Right lobe of liver (tissue), 4 donors: ENCODE measurements at regions not wholly inside any gene's neighbourhood (a gene's known extent, or its start where the extent isn't known, plus 50 kb on each side); places are given as distances from the start of the nearest gene placed in this dataset.

ENCODE experiments used
- POLR2A ChIP-seq: fragments of 450-650 bp; IDR thresholded peaks from one replicate; pipeline ENCODE4 v1.6.1; 2017; ENCODE audit warnings: antibody characterized with exemption, mild to moderate bottlenecking
- TF ChIP-seq, protein P1 (sequence below), 4 donors: fragments of 200-600 bp in 3 of 4; fragments of 450-650 bp in 1 of 4; IDR thresholded peaks; one replicate each; pipeline versions ENCODE4 v1.5.1 to v1.8.0; 2016 to 2022; ENCODE audit warnings: antibody characterized with exemption in 4 of 4, mild to moderate bottlenecking in 2 of 4
- donor health status: DM: no; HTN: no; CAD: no.
- donor health status: DM: no; HTN: no; CAD: no.
- donor health status: DM: no; HTN: yes; CAD: no.

DNA sequence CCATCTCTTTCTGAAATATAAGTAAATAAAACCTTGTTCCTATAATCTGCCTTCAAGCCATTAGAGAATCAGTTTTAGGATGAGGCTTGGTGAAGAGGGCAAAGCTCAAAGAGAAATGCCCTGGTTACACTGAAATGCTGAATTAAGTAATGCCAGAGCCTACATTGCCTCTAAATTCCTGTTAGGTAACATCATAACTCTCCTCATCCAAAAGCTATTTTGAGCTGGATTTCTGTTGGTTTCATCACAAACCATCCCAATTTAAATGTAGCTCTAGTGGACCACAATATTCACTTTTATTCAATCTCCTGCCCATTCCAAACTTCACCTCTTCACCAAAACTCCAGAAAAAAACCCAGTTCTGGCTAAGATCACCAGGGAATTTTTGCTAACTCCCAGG is 1319.7 kb upstream of the TENM3 start:
- TF ChIP-seq, protein P1, sequence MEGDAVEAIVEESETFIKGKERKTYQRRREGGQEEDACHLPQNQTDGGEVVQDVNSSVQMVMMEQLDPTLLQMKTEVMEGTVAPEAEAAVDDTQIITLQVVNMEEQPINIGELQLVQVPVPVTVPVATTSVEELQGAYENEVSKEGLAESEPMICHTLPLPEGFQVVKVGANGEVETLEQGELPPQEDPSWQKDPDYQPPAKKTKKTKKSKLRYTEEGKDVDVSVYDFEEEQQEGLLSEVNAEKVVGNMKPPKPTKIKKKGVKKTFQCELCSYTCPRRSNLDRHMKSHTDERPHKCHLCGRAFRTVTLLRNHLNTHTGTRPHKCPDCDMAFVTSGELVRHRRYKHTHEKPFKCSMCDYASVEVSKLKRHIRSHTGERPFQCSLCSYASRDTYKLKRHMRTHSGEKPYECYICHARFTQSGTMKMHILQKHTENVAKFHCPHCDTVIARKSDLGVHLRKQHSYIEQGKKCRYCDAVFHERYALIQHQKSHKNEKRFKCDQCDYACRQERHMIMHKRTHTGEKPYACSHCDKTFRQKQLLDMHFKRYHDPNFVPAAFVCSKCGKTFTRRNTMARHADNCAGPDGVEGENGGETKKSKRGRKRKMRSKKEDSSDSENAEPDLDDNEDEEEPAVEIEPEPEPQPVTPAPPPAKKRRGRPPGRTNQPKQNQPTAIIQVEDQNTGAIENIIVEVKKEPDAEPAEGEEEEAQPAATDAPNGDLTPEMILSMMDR (IDR thresholded peaks at IDR 0.05): no peak
- TF ChIP-seq POLR2A: no peak
